ENCODE measurements at regions not wholly inside any gene's neighbourhood (a gene's known extent, or its start where the extent isn't known, plus 50 kb on each side); places are given as distances from the start of the nearest gene placed in this dataset.

GRCh38 chr6:109291902-109292301, 90.4 kb downstream of the CD164 start:
- no peaks in the 10 kb centered on the region for H3K27me3 ChIP-seq (ENCODE audit: control insufficient read depth in 2 of 2, insufficient read depth in 2 of 2, low read length in 2 of 2)
- no peak overlapping the region for H3K9ac ChIP-seq (ENCODE audit: insufficient read depth in 1 of 2, low read depth in 2 of 2, low read length in 2 of 2)
- H4K20me1 ChIP-seq (replicated peaks; ENCODE audit: control insufficient read depth, insufficient read depth, low read length): no peaks in the 10 kb centered on the region
- BruUV-seq (replicated peaks): no TSS peak
- 75% methylated on average over 1 of the region's 2 CpGs for WGBS (ENCODE audit: insufficient coverage, low coverage, missing lambda C conversion rate)
- POLR2A ChIA-PET: interaction anchor here (0.9 kb wide), 1 partner anchor 21 kb away, joined by 3 read pairs; no protein-coding TSS in a partner anchor
- no peak for TF ChIP-seq E2F3 (CRISPR knock-in tag; IDR thresholded peaks at IDR 0.05)
- TF ChIP-seq ETV5 (CRISPR knock-in tag; IDR thresholded peaks at IDR 0.05; ENCODE audit: low read depth): 0 out of 2 replicates have a peak, but pooled peaks have one; percentile 35
- no peaks in the 10 kb centered on the region for H3K9me1 ChIP-seq (ENCODE audit: control insufficient read depth, insufficient read depth, low read length)
- H3K79me2 ChIP-seq (ENCODE audit: control insufficient read depth, insufficient read depth, low read length): no peaks in the 10 kb centered on the region
- in situ Hi-C loops (cut with MboI): no loop called here
- CTCF ChIA-PET (ENCODE audit: low intra/inter-chr PET ratio): no interaction called here
- ATAC-seq: no peak
- no peaks in the 10 kb centered on the region for H3K36me3 ChIP-seq (ENCODE audit: control insufficient read depth, insufficient read depth, low read length)
- no peak for DNase-seq (ENCODE audit: extremely low read depth in 1 of 4, low spot score in 3 of 4)
- H3K4me3 ChIP-seq: no peak overlapping the region
- H3K27ac ChIP-seq (ENCODE audit: extremely low read depth, low read depth, low read length): no peak overlapping the region
- H2AFZ ChIP-seq (ENCODE audit: low read depth, low read length): peak overlapping the region; percentile 64; the same call in 1 of the 2 replicates
- no peaks in the 10 kb centered on the region for H3K9me3 ChIP-seq (replicated peaks; ENCODE audit: control insufficient read depth, insufficient read depth, low read depth, low read length)
- H3K4me1 ChIP-seq (replicated peaks in 1 of 2; ENCODE audit: control insufficient read depth in 2 of 2, insufficient read depth in 2 of 2, low read length in 2 of 2): peaks cover 16 to 36% of the 10 kb centered on the region in 2 experiments
- FAIRE-seq: no peak
- intact Hi-C loops (cut with micrococcal nuclease): no loop called here
- H3K4me2 ChIP-seq (ENCODE audit: insufficient read depth, low read length): no peak overlapping the region

- Histone ChIP-seq H3K9me1 (ENCODE audit: control insufficient read depth, insufficient read depth, low read length) (no peaks in the 10 kb centered on the region), H3K9ac (ENCODE audit: insufficient read depth in 1 of 2, low read depth in 2 of 2, low read length in 2 of 2) (no peak overlapping the region), H4K20me1 (replicated peaks; ENCODE audit: control insufficient read depth, insufficient read depth, low read length) (no peaks in the 10 kb centered on the region), H3K27ac (ENCODE audit: extremely low read depth, low read depth, low read length) (no peak overlapping the region), H2AFZ (ENCODE audit: low read depth, low read length) (no peak overlapping the region), H3K36me3 (ENCODE audit: control insufficient read depth, insufficient read depth, low read length) (no peaks in the 10 kb centered on the region), H3K4me1 (replicated peaks in 1 of 2; ENCODE audit: control insufficient read depth in 2 of 2, insufficient read depth in 2 of 2, low read length in 2 of 2) (peaks cover 14 to 24% of the 10 kb centered on the region in 2 experiments), H3K9me3 (replicated peaks; ENCODE audit: control insufficient read depth, insufficient read depth, low read depth, low read length) (no peaks in the 10 kb centered on the region), H3K4me2 (ENCODE audit: insufficient read depth, low read length) (no peak overlapping the region), H3K4me3 (no peak overlapping the region), H3K27me3 (ENCODE audit: control insufficient read depth in 2 of 2, insufficient read depth in 2 of 2, low read length in 2 of 2) (no peaks in the 10 kb centered on the region), H3K79me2 (ENCODE audit: control insufficient read depth, insufficient read depth, low read length) (no peaks in the 10 kb centered on the region)
- intact Hi-C loops (cut with micrococcal nuclease): no loop called here
- WGBS (ENCODE audit: insufficient coverage, low coverage, missing lambda C conversion rate): 89% methylated on average over 35 of the region's 56 CpGs
- TF ChIP-seq FOXJ3 (CRISPR knock-in tag; IDR thresholded peaks at IDR 0.05): no peak
- TF ChIP-seq HLTF (IDR thresholded peaks at IDR 0.05): no peak
- no peak for TF ChIP-seq ZNF24 (IDR thresholded peaks at IDR 0.05)
- TF ChIP-seq ZFP91 (CRISPR knock-in tag; IDR thresholded peaks at IDR 0.05): no peak
- no peak for TF ChIP-seq ZNF445 (CRISPR knock-in tag; IDR thresholded peaks at IDR 0.05; ENCODE audit: low read depth)
- no peak for TF ChIP-seq TEAD4 (IDR thresholded peaks at IDR 0.05; ENCODE audit: low read length)
- TF ChIP-seq TEAD4 (CRISPR knock-in tag; IDR thresholded peaks at IDR 0.05; ENCODE audit: borderline replicate concordance): no peak
- TF ChIP-seq LARP7 (IDR thresholded peaks at IDR 0.05): no peak
- no peak for TF ChIP-seq HDAC8 (tag; IDR thresholded peaks at IDR 0.05)
- FAIRE-seq: no peak
- no TSS peak for BruUV-seq (replicated peaks)
- POLR2A ChIA-PET: interaction anchor here (0.7 to 1.0 kb wide), 2 partner anchors 13 kb away, joined by 3 to 4 read pairs; no protein-coding TSS in a partner anchor
- ATAC-seq: no peak
- CTCF ChIA-PET (ENCODE audit: low intra/inter-chr PET ratio): no interaction called here
- in situ Hi-C loops (cut with MboI): no loop called here
- DNase-seq (ENCODE audit: extremely low read depth in 1 of 4, low spot score in 3 of 4): no peak
These were observed 91.9 kb downstream of the CD164 start for GRCh38 chr6:109290143-109290931.

Measured in K562 (cell line).